Activated CD8-positive, alpha-beta T cell treated with anti-CD3 and anti-CD28 coated beads for 36 hours (primary cell): ENCODE measurements at regions not wholly inside any gene's neighbourhood (a gene's known extent, or its start where the extent isn't known, plus 50 kb on each side); places are given as distances from the start of the nearest gene placed in this dataset.

ENCODE experiments used
- ATAC-seq: fragments of 200-7000 bp; cut with Tn5 transposase; one replicate; pipeline ENCODE4 v1.10.0; 2021; ENCODE audit warnings: mild to moderate bottlenecking, moderate library complexity
- CTCF ChIA-PET: fragments of 350-600 bp; sonication (Branson Sonifier 250); formaldehyde crosslinking; loops from one replicate; lab custom pipeline; 2021; ENCODE audit warnings: antibody characterized with exemption; lab: Charles Lee
- POLR2A ChIA-PET: fragments of 350-600 bp; sonication (Branson Sonifier 250); formaldehyde crosslinking; loops from one replicate; lab custom pipeline; 2021; ENCODE audit warnings: antibody characterized with exemption; lab: Charles Lee
- DNase-seq: peaks from one replicate; pipeline ENCODE4 v3.0.0-alpha.2; 2020
- H3K27ac Mint-ChIP-seq: one replicate; pipeline ENCODE4 v1.8.0; 2021; ENCODE audit warnings: mild to moderate bottlenecking, mixed read lengths
- H3K27me3 Mint-ChIP-seq: one replicate; pipeline ENCODE4 v1.8.0; 2021; ENCODE audit warnings: mixed read lengths
- H3K36me3 Mint-ChIP-seq: one replicate; pipeline ENCODE4 v1.8.0; 2021; ENCODE audit warnings: low read depth, mixed read lengths
- H3K4me1 Mint-ChIP-seq: one replicate; pipeline ENCODE4 v1.8.0; 2021; ENCODE audit warnings: low read depth, mixed read lengths
- H3K4me3 Mint-ChIP-seq: one replicate; pipeline ENCODE4 v1.8.0; 2021; ENCODE audit warnings: mild to moderate bottlenecking, moderate library complexity, mixed read lengths
- H3K9me3 Mint-ChIP-seq: one replicate; pipeline ENCODE4 v1.8.0; 2021; ENCODE audit warnings: mixed read lengths
- intact Hi-C: fragments of 100-400 bp; cut with micrococcal nuclease; formaldehyde crosslinking; loops from one replicate; pipeline ENCODE4 v1.10.0; 2022
- TF ChIP-seq, protein P1 (sequence below): fragments of 200-600 bp; IDR thresholded peaks from one replicate; pipeline ENCODE4 v1.8.0; 2022; ENCODE audit warnings: antibody characterized with exemption, mild to moderate bottlenecking

DNA sequence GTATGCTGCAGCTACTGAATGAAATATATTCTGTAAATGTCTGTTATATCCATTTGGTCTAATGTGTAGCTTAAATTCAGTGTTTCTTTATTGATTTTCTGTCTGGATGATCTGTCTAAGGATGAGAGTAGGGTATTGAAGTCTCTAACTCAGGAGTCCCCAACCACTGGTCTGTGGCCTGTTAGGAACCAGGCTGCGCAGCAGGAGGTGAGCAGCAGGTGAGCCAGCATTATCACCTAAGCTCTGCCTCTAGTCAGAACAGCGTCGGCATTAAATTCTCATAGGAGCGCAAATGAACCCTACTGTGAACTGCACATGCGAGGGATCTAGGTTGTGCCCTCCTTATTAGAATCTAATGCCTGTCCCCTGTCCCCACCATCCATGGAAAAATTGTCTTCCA, 329.7 kb upstream of the RGS6 start:
- Mint-ChIP-seq H3K9me3 (peaks cover 27% of the 10 kb centered on the region), H3K36me3 (peaks cover 48% of the 10 kb centered on the region), H3K27ac (no peak overlapping the region), H3K4me3 (no peak overlapping the region), H3K4me1 (peaks cover 47% of the 10 kb centered on the region), H3K27me3 (no peaks in the 10 kb centered on the region)
- TF ChIP-seq, protein P1, sequence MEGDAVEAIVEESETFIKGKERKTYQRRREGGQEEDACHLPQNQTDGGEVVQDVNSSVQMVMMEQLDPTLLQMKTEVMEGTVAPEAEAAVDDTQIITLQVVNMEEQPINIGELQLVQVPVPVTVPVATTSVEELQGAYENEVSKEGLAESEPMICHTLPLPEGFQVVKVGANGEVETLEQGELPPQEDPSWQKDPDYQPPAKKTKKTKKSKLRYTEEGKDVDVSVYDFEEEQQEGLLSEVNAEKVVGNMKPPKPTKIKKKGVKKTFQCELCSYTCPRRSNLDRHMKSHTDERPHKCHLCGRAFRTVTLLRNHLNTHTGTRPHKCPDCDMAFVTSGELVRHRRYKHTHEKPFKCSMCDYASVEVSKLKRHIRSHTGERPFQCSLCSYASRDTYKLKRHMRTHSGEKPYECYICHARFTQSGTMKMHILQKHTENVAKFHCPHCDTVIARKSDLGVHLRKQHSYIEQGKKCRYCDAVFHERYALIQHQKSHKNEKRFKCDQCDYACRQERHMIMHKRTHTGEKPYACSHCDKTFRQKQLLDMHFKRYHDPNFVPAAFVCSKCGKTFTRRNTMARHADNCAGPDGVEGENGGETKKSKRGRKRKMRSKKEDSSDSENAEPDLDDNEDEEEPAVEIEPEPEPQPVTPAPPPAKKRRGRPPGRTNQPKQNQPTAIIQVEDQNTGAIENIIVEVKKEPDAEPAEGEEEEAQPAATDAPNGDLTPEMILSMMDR: no peak
- ChIA-PET CTCF (no interaction called here), POLR2A (no interaction called here)
- DNase-seq: no peak
- intact Hi-C loops: no loop called here
- no peak for ATAC-seq

DNA sequence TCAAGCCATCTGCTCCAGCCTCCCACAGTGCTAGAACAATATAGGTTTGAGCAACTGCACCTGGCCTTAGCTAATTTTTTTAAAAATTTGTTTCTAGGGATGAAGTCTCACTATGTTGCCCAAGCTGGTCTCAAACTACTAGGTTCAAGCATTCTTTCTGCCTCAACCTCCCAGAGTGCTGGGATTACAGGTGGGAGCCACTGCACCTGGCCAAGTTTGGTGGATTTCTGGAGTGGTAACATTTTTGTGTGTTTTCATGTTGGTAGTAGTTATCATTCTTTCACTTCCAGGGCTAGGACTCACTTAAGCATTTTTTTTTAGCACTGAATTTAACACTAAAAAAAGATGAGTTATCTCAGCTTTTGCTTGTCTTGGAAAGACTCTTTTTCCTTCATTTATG, 328.0 kb upstream of the RGS6 start:
- no peak for ATAC-seq
- peaks cover 39% of the 10 kb centered on the region for H3K36me3 Mint-ChIP-seq

DNA sequence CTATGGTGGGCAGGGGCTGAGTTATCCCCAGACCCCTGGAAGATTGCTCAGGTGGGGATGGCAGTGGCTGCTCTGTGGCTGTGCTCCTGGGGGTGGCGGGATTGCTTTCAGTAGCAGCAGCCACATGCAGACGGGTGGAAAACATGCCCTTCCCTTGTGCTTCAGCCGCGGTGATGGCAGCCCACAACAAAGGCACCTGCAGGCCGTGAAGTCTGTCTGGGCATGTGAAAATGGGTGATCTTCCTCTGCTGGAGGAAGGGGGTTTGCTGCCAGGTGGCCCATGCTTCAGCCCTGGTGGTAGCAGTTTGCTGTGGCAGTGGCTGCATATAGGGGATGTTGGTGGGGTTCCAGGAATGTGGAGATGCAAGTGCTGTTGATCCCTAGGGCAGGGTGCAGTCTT, 326.2 kb upstream of the RGS6 start:
- H3K4me3 Mint-ChIP-seq: no peak overlapping the region
- H3K9me3 Mint-ChIP-seq: peaks cover 15% of the 10 kb centered on the region
- TF ChIP-seq, protein P1: no peak
- H3K27me3 Mint-ChIP-seq: no peaks in the 10 kb centered on the region
- ATAC-seq: no peak
- intact Hi-C loops: no loop called here
- H3K4me1 Mint-ChIP-seq: peaks cover 36% of the 10 kb centered on the region
- no peak overlapping the region for H3K27ac Mint-ChIP-seq
- ChIA-PET CTCF (no interaction called here), POLR2A (no interaction called here)
- H3K36me3 Mint-ChIP-seq: peaks cover 23% of the 10 kb centered on the region
- no peak for DNase-seq

More for the DNA sequence above, 328.0 kb upstream of the RGS6 start:
- Mint-ChIP-seq H3K27ac (no peak overlapping the region), H3K9me3 (peaks cover 26% of the 10 kb centered on the region), H3K4me3 (no peak overlapping the region), H3K4me1 (peaks cover 36% of the 10 kb centered on the region), H3K27me3 (no peaks in the 10 kb centered on the region)
- POLR2A ChIA-PET: interaction anchor here (0.6 kb wide), 1 partner anchor 284 kb away, joined by 3 read pairs; the partner anchor contains the start of gene SIPA1L1
- DNase-seq: no peak
- TF ChIP-seq, protein P1: no peak
- CTCF ChIA-PET: no interaction called here
- intact Hi-C loops: no loop called here

DNA sequence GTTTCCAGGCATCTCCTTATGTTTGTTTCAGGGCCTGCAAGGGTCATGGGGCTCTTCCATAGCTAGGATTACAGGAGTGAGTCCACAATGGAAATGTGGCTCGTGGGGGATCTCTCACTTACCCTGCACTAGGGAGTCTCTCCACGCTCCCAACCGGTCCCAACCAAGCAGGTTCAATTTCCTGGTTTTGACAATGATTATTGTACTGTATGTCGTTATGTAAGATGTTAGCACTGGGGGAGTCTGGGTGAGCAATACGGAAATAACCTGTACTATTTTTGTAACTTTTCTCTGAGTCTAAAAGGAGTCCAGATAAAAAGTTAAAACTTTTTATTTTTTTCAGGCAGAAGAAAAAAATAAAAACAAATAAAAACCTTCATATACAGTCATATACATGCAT, 325.7 kb upstream of the RGS6 start:
- H3K27ac Mint-ChIP-seq: no peak overlapping the region
- intact Hi-C loops: no loop called here
- TF ChIP-seq, protein P1: no peak
- POLR2A ChIA-PET: no interaction called here
- peaks cover 38% of the 10 kb centered on the region for H3K4me1 Mint-ChIP-seq
- H3K9me3 Mint-ChIP-seq: peaks cover 10% of the 10 kb centered on the region
- no peaks in the 10 kb centered on the region for H3K27me3 Mint-ChIP-seq
- H3K36me3 Mint-ChIP-seq: peaks cover 20% of the 10 kb centered on the region
- no peak for ATAC-seq
- no peak overlapping the region for H3K4me3 Mint-ChIP-seq
- CTCF ChIA-PET: no interaction called here
- DNase-seq: no peak

DNA sequence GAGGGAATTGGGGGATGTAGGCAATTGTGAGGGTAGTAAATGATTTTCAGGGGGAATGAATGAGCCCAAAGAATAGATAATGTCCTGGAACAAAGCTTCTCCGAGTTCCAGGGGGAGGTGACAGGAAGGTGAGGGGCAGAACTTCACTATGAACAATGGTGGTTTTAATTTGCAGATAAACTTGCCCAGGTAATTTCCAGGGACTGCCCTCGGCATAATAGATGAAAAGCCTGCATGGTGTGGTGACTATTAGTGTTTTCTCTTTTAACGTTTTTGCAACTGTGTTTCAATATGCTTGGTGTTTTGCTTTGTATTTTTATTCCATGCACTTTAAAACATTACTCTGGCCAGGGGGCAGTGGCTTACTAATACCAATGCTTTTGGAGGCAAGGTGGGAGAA, 325.2 kb upstream of the RGS6 start:
- DNase-seq (no peak), ATAC-seq (no peak)
- CTCF ChIA-PET: no interaction called here

More for the DNA sequence above, 325.2 kb upstream of the RGS6 start:
- POLR2A ChIA-PET: interaction anchor here (1.2 kb wide), 1 partner anchor 14 kb away, joined by 3 read pairs; no protein-coding TSS in a partner anchor
- intact Hi-C loops: no loop called here
- Mint-ChIP-seq H3K36me3 (peaks cover 15% of the 10 kb centered on the region), H3K9me3 (peaks cover 9% of the 10 kb centered on the region), H3K4me3 (no peak overlapping the region), H3K27me3 (no peaks in the 10 kb centered on the region), H3K4me1 (peaks cover 34% of the 10 kb centered on the region), H3K27ac (no peak overlapping the region)
- TF ChIP-seq, protein P1: no peak
